HG03521 (cell line): ENCODE measurements at regions not wholly inside any gene's neighbourhood (a gene's known extent, or its start where the extent isn't known, plus 50 kb on each side); places are given as distances from the start of the nearest gene placed in this dataset.

Experiments
- ATAC-seq: cut with Tn5 transposase; IDR thresholded peaks from one replicate; pipeline ENCODE4 v1.9.1; 2021; ENCODE audit warnings: mild to moderate bottlenecking, moderate library complexity; ENCODE audit not compliant: unreplicated experiment

DNA sequence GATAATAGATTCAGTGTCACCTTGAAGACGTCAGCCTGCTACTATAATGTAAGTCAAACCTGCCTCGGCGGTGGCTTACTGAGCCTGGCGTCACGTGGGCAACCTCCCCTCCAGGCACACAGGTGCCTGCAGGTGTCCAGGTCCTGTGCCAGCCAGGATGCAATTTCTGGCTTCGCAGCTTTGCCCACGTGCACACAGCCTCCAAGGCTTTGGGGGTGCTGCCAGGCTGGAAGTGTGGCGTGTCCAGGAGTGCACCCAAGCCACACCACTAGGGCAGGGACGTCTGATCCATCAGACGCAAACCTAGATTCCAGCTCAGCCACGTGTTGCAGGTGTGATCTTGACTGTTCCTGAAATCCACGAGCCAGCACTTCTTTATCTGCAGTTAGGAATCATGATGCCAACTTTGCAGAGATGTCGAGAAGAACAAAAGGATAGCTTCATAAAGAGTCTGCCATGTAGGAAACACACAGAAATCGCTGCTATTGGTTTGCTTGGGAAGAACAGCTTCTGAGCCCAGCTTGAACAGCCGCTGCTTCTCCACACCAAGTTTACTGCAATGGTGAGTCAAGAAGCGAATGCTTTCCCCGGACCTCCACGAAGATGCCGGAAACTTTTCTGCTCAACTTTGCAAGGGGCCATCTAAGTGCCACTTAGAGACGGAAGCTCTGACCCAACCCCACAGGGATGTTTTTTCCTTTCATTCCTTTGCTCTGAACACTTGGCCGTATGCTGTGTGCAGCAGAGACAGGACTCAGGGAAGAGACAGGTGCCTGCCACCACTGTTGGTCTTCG lies 84.2 kb upstream of the SALL3 start:
- no peak for ATAC-seq

- ATAC-seq, result no peak
Observed at GRCh38 chr18:78896111-78896905, 83.3 kb upstream of the SALL3 start.

DNA sequence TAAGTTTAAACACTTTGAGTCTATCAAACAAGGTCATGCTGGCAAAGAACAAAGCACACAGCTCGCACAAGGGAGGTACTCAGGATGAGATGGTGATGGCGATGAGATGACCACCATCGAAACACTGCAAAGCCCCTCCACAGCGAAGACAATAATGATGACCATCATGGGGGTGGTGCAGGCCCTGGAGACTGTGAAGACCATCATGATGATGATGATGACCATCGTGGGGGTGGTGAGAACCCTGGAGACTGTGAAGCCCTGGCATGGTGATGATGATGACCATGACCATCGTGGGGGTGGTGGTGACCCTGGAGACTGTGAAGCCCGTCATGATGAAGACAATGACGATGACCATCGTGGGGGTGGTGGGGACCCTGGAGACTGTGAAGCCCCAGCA lies 81.6 kb upstream of the SALL3 start:
- no peak for ATAC-seq

GRCh38 chr18:78898635-78899034 lies 81.0 kb upstream of the SALL3 start:
- no peak for ATAC-seq

DNA sequence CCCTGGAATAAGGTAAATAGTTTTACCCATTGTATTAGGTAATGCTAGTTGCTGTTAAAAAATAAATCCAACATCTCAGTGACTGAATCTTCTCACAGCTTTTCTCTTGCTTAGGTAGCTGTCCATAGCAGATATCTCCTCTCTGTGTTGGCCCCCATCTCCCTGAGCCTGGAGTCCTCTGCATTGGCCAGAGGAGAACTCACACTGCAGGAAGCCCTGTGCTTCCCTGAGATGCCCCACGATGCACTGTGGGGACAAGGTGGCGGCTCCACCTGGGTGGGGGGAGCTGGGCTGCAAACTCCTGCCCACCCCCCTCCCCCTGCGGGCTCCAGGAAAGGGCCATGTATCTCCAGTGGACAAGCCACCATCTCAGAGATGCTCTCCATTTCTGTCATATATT lies 80.4 kb upstream of the SALL3 start:
- ATAC-seq, result no peak

DNA sequence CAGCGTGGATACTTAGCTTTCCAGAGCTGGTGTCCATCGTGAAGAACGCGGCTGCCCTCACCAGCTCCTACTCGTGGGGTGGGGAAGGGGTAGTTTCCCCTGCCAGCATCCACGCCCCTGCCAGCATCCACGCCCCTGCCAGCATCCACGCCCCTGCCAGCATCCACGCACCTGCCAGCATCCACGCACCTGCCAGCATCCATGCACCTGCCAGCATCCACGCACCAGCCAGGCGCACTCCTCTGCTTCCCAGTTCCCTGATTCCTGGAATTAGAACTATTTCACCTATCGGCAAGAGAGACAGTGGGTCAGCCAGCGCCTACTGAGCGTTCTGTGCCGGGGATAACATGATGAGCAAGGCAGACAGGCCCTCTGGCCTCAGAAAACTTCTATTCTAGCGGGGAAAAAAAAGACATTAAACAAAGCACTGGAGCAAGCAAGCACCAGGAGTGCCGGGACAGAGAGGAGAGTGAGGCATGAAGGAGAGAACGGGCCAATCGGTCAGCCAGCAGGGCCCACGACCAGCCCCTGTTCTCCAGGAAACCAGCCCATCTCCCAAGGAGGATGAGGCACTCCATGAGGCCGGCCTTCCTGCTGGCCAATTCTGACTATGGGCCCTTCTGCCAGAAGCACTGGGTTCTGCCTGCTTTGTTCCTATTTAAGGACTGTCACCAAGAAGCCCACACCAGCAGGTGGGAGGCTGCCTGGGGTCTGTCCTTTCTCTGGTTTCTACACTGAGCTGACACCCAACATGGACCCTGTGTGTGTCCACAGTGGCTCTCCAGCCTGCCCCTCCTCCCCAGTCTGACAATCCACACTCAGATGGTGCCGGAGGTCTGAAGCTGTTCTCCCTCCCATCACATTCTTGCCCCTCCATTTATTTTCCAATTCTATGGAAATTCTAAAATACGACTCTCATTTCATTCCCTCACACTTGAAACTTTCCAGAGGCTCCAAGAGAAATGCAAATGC lies 78.4 kb upstream of the SALL3 start:
- no peak for ATAC-seq

DNA sequence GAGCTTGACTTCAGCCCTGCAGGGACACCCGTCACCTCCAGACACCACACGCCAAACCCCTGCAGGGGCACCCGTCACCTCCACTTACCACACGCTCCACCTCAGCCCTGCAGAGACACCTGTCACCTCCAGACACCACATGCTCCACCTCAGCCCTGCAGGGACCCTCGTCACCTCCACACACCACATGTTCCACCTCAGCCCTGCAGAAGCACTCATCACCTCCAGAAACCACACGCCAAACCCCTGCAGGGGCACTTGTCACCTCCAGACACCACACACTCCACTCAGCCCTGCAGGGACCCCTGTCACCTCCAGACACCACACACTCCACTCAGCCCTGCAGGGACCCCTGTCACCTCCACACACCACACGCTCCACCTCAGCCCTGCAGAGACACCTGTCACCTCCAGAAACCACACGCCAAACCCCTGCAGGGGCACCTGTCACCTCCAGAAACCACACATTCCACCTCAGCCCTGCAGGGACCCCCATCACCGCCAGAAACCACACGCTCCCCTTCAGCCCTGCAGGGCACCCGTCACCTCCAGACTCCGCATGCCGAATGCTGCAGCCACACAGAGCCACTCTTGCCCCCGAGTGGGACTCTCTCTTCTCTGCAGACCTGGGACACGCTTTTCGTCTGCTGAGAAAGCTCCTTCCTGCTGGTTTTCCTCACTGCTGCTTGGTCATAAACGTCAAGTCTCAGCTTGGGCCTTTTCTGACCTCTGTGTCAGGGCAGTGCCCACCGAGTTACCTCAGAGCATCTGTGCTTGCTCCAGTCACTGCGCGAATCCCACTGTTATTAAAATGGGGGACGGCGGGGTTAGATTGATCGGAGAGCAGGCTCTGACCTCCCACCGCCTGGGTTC lies 77.5 kb upstream of the SALL3 start:
- no peak for ATAC-seq

DNA sequence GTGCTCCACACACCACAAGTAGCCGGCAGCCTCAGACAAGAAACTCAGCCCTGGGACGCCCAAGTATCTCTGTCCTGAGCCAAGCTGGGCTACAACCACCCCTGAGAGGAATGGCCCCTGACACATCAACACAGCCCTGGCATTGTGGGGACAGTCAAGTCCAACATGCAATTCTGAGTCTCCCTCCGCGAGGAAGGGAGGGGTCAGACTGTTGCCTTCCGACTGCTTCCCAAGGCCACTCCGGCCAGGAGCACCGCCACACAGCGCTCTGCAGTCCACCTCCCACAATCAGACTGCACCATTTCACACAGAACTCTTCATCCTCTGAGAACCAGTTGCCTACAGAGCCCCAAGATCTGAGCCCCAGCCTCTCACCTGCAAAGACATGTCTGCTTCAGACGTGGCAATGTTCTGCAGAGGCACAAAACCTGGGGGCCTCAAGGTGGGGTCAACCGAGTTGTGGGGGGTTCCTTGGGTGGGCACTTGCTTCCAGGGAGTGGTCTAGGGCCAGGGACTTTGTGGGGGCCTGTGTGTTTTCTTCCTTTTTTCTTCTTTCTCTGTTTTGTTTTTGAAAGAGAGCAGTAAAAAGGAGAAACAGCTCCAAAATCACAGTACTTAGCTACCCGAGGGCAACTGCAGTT lies 76.7 kb upstream of the SALL3 start:
- ATAC-seq, result no peak

DNA sequence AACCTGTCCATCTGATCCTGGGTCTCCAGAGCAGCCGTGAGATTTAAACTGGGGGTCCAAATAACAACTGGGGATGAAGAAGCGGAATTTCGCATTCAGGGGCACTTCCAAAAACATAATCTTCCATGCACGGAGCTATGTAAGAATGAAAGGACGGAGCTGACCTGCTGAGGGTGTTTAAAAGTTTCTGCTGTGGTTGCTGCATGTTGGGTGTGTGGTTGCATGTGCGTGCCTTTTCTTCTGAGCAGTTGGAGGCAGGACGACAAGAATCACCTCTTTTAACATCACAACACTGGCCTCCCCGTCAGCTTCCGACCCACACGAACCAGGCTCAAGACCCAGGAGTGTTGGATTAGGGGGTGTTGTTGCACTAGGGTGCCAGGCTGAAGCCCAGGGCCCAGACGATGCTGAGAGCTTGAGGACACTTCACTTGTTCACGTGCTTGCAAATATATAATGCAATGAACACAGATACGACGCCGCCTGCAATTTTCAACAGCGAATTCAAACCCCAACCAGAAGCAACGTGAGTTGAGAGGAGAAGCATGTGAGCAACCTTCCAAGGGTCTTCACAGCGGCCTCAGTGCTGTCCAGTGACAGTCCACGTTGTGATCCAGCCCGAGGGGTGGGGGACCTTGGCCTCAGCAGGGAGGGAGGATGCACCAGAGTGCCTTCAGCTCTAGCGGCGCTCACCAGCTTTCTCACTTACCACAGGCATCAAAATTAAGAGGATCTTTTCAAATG lies 76.0 kb upstream of the SALL3 start:
- no peak for ATAC-seq

- no peak for ATAC-seq
Observed at GRCh38 chr18:78904179-78904531, 75.5 kb upstream of the SALL3 start.

- ATAC-seq, result no peak
Observed at GRCh38 chr18:78905334-78905733, 74.3 kb upstream of the SALL3 start.

- no peak for ATAC-seq
Observed at GRCh38 chr18:78906066-78906465, 73.6 kb upstream of the SALL3 start.

GRCh38 chr18:78908462-78909260 lies 71.0 kb upstream of the SALL3 start:
- ATAC-seq, result no peak

DNA sequence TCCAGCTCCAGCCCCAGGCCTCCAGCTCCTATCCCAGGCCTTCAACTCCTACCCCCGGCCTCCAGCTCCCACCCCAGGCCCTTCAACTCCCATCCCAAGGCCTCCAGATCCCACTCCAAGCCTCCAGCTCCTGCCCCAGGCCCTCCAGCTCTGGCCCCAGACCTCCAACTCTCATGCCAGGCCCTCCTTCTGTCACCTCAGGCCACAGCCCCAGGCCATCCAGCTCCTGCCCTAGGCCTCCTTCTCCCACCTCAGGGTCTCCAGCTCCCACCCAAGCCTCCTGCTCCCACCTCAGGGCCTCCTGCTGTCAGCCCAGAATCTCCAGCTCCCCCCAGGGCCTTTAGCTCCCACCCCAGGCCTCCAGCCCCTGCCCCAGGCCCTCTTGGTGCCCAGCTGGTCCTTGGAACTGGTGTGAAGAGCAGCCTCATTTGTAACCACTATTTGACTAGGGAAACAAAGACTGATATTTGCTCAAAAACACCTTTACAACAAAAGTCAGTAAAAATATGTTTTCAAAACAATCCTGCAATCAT lies 67.8 kb upstream of the SALL3 start:
- ATAC-seq, result no peak

DNA sequence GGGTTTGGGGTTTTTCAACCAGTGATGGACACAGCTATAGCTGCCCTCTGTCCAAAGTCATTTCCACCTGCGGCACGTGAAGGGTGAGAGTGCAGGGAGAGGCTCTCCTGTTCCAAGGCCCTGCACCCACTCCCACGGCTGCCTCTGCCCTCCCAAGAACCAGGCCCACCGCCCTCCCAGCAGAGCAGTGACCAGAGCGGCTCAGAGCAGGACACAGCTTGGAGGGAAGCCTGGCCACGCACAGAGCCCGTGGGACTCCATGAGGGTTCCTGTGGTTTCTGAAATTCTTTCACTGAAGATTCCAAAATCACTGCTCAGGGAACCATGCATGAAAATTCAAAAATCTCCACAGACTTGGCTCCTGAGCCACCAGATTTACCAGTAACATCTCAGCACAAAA lies 67.3 kb upstream of the SALL3 start:
- no peak for ATAC-seq

DNA sequence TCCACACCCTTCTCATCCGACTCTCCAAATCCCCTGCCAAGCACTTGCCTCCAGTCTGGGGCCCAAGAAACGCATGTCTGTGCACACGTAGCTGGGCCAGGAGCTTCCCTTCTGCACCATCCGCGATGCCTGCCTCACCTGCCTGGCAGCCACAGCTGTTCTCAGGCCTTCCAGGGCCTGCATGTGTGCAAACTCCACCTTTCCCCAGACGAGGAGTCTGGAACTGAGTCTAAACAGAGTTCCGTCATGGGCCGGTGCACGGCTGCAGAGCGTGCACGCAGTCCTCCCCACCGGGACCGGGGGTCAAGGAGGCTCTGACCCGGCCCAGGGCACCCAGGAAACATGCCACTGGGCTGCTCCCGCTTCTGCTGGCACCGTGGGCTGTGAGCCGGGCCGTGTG lies 66.8 kb upstream of the SALL3 start:
- no peak for ATAC-seq

DNA sequence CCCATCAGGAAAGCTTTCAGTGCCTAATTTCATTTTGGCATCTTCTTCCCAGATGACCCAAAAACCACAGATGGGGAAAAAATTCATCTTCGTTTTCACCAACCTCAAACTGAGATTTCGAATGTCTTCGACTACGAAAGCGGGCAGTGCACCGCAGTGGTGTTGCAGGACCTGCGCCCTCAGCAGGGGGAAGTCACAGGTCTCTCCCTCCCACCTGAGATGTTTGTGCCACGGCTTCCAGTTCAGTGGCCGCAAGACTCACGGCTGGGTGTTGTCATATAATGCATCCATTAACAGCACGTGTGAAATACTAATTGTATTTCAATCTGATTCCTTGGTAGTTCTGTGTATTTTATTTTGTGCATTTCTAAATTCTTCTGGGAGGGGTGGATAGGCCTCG lies 66.2 kb upstream of the SALL3 start:
- ATAC-seq, result no peak

DNA sequence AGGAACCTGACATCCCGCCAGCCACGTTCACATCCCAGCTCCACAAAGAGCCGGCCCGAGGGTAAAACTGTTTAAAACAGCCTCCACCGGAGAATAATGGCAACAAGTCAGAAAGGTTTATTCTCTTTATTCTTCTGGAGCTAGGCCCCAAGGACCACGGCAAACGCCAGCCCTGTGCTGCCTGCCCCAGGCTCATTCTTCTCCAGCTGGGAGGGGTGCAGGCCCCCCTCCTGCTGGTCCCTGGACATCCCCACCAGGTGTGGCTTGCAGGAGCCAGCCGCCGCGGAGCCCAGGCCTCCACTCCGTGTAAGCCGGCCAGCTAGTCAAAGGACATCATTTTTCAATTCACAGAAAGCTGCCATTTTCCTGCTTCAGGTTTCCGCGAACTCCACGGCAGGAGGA lies 65.8 kb upstream of the SALL3 start:
- no peak for ATAC-seq
